GM23338 (cell line): ENCODE measurements at regions not wholly inside any gene's neighbourhood (a gene's known extent, or its start where the extent isn't known, plus 50 kb on each side); places are given as distances from the start of the nearest gene placed in this dataset.
"Not testable (repeated sequence)": the region's sequence is repeated elsewhere in the genome, so short reads cannot be mapped to it uniquely, and the experiment has no call there.

Experiments
- ATAC-seq: fragments of 200-7000 bp; cut with Tn5 transposase; 3 replicates; pipeline ENCODE4 v1.9.1; 2020
- DNase-seq: peaks from one replicate; pipeline ENCODE4 v3.0.0-alpha.2; 2015; ENCODE audit warnings: low spot score
- H2AFZ ChIP-seq: fragments of 200-600 bp; sonication (generic); 2 replicates; pipeline ENCODE4 v1.8.0; 2016; ENCODE audit warnings: antibody characterized with exemption, mild to moderate bottlenecking, moderate library complexity
- H3F3A ChIP-seq: fragments of 200-600 bp; sonication (generic); replicated peaks from 2 replicates; pipeline ENCODE4 v1.8.0; 2017; ENCODE audit warnings: antibody characterized with exemption, mixed run types, low read depth
- H3K27ac ChIP-seq: fragments of 200-600 bp; sonication (generic); 2 replicates; pipeline ENCODE4 v1.6.1; 2016; ENCODE audit warnings: low read depth
- H3K27me3 ChIP-seq: fragments of 200-600 bp; sonication (generic); 2 replicates; pipeline ENCODE4 v1.8.0; 2016; ENCODE audit warnings: mild to moderate bottlenecking, mixed run types, moderate library complexity; ENCODE audit not compliant: insufficient read depth
- H3K36me3 ChIP-seq: fragments of 200-600 bp; sonication (generic); 2 replicates; pipeline ENCODE4 v1.8.0; 2016; ENCODE audit warnings: mild to moderate bottlenecking; ENCODE audit not compliant: insufficient read depth
- H3K4me1 ChIP-seq: fragments of 200-600 bp; sonication (generic); 2 replicates; pipeline ENCODE4 v1.8.0; 2016; ENCODE audit warnings: mild to moderate bottlenecking, moderate library complexity; ENCODE audit not compliant: insufficient read depth
- H3K4me2 ChIP-seq: fragments of 200-600 bp; sonication (generic); 2 replicates; pipeline ENCODE4 v1.7.1; 2017; ENCODE audit warnings: mixed run types
- H3K4me3 ChIP-seq: fragments of 200-600 bp; sonication (generic); 2 replicates; pipeline ENCODE4 v1.6.1; 2016; ENCODE audit warnings: mixed run types
- H3K79me2 ChIP-seq: fragments of 200-600 bp; sonication (generic); replicated peaks from 2 replicates; pipeline ENCODE4 v1.8.0; 2017; ENCODE audit warnings: mild to moderate bottlenecking; ENCODE audit not compliant: insufficient read depth
- H3K9me2 ChIP-seq: fragments of 200-600 bp; sonication (generic); 2 replicates; pipeline ENCODE4 v1.8.0; 2017; ENCODE audit not compliant: insufficient read depth
- H4K20me1 ChIP-seq: fragments of 200-600 bp; sonication (generic); replicated peaks from 2 replicates; pipeline ENCODE4 v1.8.0; 2017; ENCODE audit warnings: mild to moderate bottlenecking; ENCODE audit not compliant: insufficient read depth
- H3K27ac Mint-ChIP-seq: 2 replicates; pipeline ENCODE4 v1.8.0; 2020; ENCODE audit warnings: inconsistent platforms, mild to moderate bottlenecking, moderate library complexity, mixed read lengths
- H3K27me3 Mint-ChIP-seq: 3 replicates; pipeline ENCODE4 v1.8.0; 2022; ENCODE audit warnings: low read depth, mild to moderate bottlenecking, moderate library complexity, mixed read lengths, inconsistent platforms; ENCODE audit not compliant: insufficient read depth, poor library complexity
- H3K36me3 Mint-ChIP-seq: 3 replicates; pipeline ENCODE4 v1.8.0; 2021; ENCODE audit warnings: low read depth, mild to moderate bottlenecking, inconsistent platforms, moderate library complexity, mixed read lengths
- H3K4me1 Mint-ChIP-seq: 3 replicates; pipeline ENCODE4 v1.8.0; 2020; ENCODE audit warnings: mild to moderate bottlenecking, inconsistent platforms, mixed read lengths
- H3K4me3 Mint-ChIP-seq: 3 replicates; pipeline ENCODE4 v1.8.0; 2021; ENCODE audit warnings: moderate library complexity, mild to moderate bottlenecking, inconsistent platforms, mixed read lengths
- H3K9me3 Mint-ChIP-seq: 3 replicates; pipeline ENCODE4 v1.8.0; 2020; ENCODE audit warnings: moderate library complexity, mild to moderate bottlenecking, inconsistent platforms, mixed read lengths
- EZH2 ChIP-seq: fragments of 200-600 bp; sonication (generic); IDR thresholded peaks from one replicate; pipeline ENCODE4 v1.8.0; 2017; ENCODE audit warnings: antibody characterized with exemption, mild to moderate bottlenecking, low read depth; ENCODE audit not compliant: unreplicated experiment
- JUNB ChIP-seq: IDR thresholded peaks from one replicate; pipeline ENCODE4 v1.6.1; 2016; ENCODE audit warnings: antibody characterized with exemption; ENCODE audit not compliant: unreplicated experiment
- POLR2AphosphoS5 ChIP-seq: IDR thresholded peaks from 2 replicates; pipeline ENCODE4 v1.6.1; 2016; ENCODE audit warnings: antibody characterized with exemption, low read depth
- STAT1 ChIP-seq: IDR thresholded peaks from one replicate; pipeline ENCODE4 v1.6.1; 2016; ENCODE audit warnings: antibody characterized with exemption; ENCODE audit not compliant: unreplicated experiment
- ZNF114 ChIP-seq: fragments of 250-450 bp; sonication (Bioruptor Pico); IDR thresholded peaks from 2 replicates; pipeline ENCODE4 v1.5.0; 2020; ENCODE audit warnings: mild to moderate bottlenecking, moderate library complexity
- TF ChIP-seq, protein P1 (sequence below): IDR thresholded peaks from one replicate; pipeline ENCODE4 v1.6.1; 2018; ENCODE audit warnings: antibody characterized with exemption; ENCODE audit not compliant: unreplicated experiment

DNA sequence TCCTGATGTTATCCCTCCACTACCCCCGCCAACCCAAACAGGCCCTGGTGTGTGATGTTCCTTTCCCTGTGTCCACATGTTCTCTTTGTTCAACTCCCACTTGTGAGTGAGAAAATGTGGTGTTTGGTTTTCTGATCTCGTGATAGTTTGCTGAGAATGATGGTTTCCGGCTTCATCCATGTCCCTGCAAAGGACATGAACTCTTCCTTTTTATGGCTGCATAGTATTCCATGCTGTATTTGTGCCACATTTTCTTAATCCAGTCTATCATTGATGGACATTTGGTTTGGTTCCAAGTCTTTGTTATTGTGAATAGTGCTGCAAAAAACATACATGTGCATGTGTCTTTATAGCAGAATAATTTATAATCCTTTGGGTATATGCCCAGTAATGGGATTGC lies 123.0 kb upstream of the SAMSN1 start:
- not testable (repeated sequence) for H3K27me3 ChIP-seq, H3K4me2 ChIP-seq, ATAC-seq, H3K4me3 ChIP-seq, H3K9me3 Mint-ChIP-seq, H3K4me1 Mint-ChIP-seq, H2AFZ ChIP-seq, H3K27ac Mint-ChIP-seq, H3K36me3 ChIP-seq, H3K27me3 Mint-ChIP-seq, H4K20me1 ChIP-seq, H3K79me2 ChIP-seq, H3F3A ChIP-seq, H3K9me2 ChIP-seq, H3K4me3 Mint-ChIP-seq, H3K4me1 ChIP-seq, H3K27ac ChIP-seq, H3K36me3 Mint-ChIP-seq, DNase-seq

DNA sequence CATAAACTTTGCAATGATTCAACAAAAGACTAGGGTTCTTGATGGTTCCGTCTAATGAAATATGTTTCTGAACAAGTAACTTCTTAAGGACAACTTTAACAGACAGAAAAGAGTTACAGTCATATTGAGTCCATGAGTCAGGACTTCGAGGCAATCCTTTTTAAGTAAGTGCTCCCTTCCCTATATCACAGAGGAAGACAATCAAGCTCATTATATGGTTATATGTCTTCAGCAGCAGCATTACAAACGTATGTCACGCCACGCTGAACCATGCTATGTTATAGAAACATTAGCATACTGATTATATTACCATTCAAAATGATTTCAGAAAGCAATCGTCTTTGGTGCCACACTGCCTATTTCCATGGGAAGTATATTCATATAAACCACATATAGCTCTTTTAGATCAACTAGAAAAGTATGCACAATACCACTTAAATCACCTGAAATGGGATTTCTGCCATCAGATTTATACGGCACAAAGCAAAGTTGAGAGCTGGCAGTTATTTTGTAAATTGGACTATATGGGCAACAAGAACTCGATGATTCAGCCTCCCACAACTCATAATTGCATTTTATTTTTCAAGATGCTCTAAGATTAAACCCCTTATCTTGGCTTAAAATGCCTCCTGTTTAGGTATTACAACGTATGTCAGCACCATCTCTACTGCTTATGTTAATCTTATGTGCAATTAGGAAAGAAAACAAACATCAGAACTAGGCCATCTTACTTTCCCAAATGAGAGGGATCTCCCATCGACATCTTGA lies 111.3 kb upstream of the SAMSN1 start:
- no peak for TF ChIP-seq JUNB
- TF ChIP-seq EZH2, result no peak
- TF ChIP-seq POLR2AphosphoS5, result no peak
- no peak overlapping the region; the same call in 1 of the 2 replicates for H3K27ac Mint-ChIP-seq
- no peak overlapping the region for H2AFZ ChIP-seq
- no peaks in the 10 kb centered on the region for H3F3A ChIP-seq
- no peaks in the 10 kb centered on the region for H3K79me2 ChIP-seq
- H3K4me1 Mint-ChIP-seq, result no peaks in the 10 kb centered on the region
- no peak overlapping the region for H3K4me2 ChIP-seq
- no peaks in the 10 kb centered on the region for H3K9me2 ChIP-seq
- no peaks in the 10 kb centered on the region for H3K27me3 Mint-ChIP-seq
- no peak overlapping the region for H3K27ac ChIP-seq
- H3K27me3 ChIP-seq, result no peaks in the 10 kb centered on the region
- no peaks in the 10 kb centered on the region for H3K9me3 Mint-ChIP-seq
- H4K20me1 ChIP-seq, result no peaks in the 10 kb centered on the region
- DNase-seq (no peak), ATAC-seq (no peak)
- H3K4me3 ChIP-seq, result no peak overlapping the region
- no peaks in the 10 kb centered on the region for H3K4me1 ChIP-seq
- H3K4me3 Mint-ChIP-seq, result no peak overlapping the region
- no peaks in the 10 kb centered on the region for H3K36me3 ChIP-seq
- H3K36me3 Mint-ChIP-seq, result no peaks in the 10 kb centered on the region

DNA sequence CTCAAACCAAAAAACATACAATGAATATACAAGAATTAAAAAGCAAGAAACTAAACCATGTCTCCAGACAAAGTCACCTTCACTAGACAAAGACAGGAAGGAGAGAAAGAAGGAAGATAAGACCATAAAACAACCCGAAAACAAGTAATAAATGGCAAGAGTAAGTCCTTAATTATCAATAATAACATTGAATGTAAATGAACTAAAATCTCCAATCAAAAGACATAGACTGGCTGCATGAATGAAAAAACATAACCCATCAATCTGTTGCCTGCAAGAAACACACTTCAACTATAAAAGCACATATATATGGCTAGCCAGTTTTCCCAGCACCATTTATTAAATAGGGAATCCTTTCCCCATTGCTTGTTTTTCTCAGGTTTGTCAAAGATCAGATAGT lies 100.8 kb upstream of the SAMSN1 start:
- Mint-ChIP-seq H3K9me3 (peaks cover 4% of the 10 kb centered on the region; the same call in 1 of the 3 replicates), H3K36me3 (no peaks in the 10 kb centered on the region; the same call in 2 of the 3 replicates), H3K27ac (no peak overlapping the region), H3K27me3 (peaks cover 2% of the 10 kb centered on the region), H3K4me1 (no peaks in the 10 kb centered on the region), H3K4me3 (no peak overlapping the region)
- Histone ChIP-seq H3K27ac (no peak overlapping the region), H4K20me1 (no peaks in the 10 kb centered on the region), H3K9me2 (peaks cover 4% of the 10 kb centered on the region; the same call in 1 of the 2 replicates), H3K4me2 (no peak overlapping the region), H3K27me3 (no peaks in the 10 kb centered on the region), H3F3A (no peaks in the 10 kb centered on the region), H2AFZ (no peak overlapping the region), H3K4me3 (no peak overlapping the region), H3K36me3 (no peaks in the 10 kb centered on the region), H3K79me2 (no peaks in the 10 kb centered on the region), H3K4me1 (no peaks in the 10 kb centered on the region)
- DNase-seq, result no peak
- ATAC-seq, result no peak
- no peak for TF ChIP-seq ZNF114 (CRISPR knock-in tag)
- no peak for TF ChIP-seq STAT1
- TF ChIP-seq, protein P1, sequence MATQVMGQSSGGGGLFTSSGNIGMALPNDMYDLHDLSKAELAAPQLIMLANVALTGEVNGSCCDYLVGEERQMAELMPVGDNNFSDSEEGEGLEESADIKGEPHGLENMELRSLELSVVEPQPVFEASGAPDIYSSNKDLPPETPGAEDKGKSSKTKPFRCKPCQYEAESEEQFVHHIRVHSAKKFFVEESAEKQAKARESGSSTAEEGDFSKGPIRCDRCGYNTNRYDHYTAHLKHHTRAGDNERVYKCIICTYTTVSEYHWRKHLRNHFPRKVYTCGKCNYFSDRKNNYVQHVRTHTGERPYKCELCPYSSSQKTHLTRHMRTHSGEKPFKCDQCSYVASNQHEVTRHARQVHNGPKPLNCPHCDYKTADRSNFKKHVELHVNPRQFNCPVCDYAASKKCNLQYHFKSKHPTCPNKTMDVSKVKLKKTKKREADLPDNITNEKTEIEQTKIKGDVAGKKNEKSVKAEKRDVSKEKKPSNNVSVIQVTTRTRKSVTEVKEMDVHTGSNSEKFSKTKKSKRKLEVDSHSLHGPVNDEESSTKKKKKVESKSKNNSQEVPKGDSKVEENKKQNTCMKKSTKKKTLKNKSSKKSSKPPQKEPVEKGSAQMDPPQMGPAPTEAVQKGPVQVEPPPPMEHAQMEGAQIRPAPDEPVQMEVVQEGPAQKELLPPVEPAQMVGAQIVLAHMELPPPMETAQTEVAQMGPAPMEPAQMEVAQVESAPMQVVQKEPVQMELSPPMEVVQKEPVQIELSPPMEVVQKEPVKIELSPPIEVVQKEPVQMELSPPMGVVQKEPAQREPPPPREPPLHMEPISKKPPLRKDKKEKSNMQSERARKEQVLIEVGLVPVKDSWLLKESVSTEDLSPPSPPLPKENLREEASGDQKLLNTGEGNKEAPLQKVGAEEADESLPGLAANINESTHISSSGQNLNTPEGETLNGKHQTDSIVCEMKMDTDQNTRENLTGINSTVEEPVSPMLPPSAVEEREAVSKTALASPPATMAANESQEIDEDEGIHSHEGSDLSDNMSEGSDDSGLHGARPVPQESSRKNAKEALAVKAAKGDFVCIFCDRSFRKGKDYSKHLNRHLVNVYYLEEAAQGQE, result no peak
